ENCODE measurements at regions not wholly inside any gene's neighbourhood (a gene's known extent, or its start where the extent isn't known, plus 50 kb on each side); places are given as distances from the start of the nearest gene placed in this dataset.

DNA sequence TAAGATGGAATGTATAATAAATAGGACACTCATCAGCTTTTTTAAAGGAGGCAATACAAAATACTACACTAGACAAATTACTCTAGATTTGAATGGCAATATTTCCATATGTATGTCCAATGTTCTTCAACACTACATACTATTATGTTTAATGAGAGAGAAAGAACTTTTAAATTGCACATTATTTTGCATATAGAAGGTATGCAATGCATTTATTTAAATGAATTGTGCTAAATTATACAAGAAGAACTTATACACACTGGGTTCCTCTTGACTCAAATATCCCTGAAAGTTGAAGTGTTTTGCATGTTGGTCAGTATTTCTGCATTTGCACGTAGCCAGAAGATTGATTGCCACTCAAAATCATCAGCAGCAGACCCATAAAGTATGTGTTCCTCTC is 839.6 kb downstream of the ADGRL2 start (continued):
- no peak for TF ChIP-seq ZBTB4 (CRISPR knock-in tag; IDR thresholded peaks at IDR 0.05)
- TF ChIP-seq CREM (IDR thresholded peaks at IDR 0.05; ENCODE audit: low read depth) = no peak
- TF ChIP-seq FOS (IDR thresholded peaks at IDR 0.05; ENCODE audit: borderline replicate concordance, extremely low read depth, insufficient read length) = no peak
- TF ChIP-seq NKRF (conservative IDR thresholded peaks at IDR 0.05) = no peak
- TF ChIP-seq ZSCAN29 (IDR thresholded peaks at IDR 0.05) = no peak
- TF ChIP-seq, protein P1, sequence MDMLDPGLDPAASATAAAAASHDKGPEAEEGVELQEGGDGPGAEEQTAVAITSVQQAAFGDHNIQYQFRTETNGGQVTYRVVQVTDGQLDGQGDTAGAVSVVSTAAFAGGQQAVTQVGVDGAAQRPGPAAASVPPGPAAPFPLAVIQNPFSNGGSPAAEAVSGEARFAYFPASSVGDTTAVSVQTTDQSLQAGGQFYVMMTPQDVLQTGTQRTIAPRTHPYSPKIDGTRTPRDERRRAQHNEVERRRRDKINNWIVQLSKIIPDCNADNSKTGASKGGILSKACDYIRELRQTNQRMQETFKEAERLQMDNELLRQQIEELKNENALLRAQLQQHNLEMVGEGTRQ (IDR thresholded peaks at IDR 0.05; ENCODE audit: borderline replicate concordance, low read depth, low read length) = no peak
- TF ChIP-seq SP1 (IDR thresholded peaks at IDR 0.05; ENCODE audit: low read depth, low read length) = no peak
- no peak for TF ChIP-seq EZH2 (IDR thresholded peaks at IDR 0.05; ENCODE audit: borderline replicate concordance, control insufficient read depth, low read depth, low read length)
- TF ChIP-seq CEBPB (IDR thresholded peaks at IDR 0.05; ENCODE audit: borderline replicate concordance in 1 of 2, low read depth in 2 of 2, low read length in 2 of 2) = no peak
- no peak for TF ChIP-seq HDAC6 (IDR thresholded peaks at IDR 0.05; ENCODE audit: unreplicated experiment)
